Upper lobe of right lung (tissue), 1 donor: ENCODE measurements at regions not wholly inside any gene's neighbourhood (a gene's known extent, or its start where the extent isn't known, plus 50 kb on each side); places are given as distances from the start of the nearest gene placed in this dataset.

Experiments used
- ATAC-seq: fragments of 200-7000 bp; cut with Tn5 transposase; one replicate; pipeline ENCODE4 v1.9.1; 2020; ENCODE audit warnings: mild to moderate bottlenecking, moderate library complexity
- DNase-seq: peaks from one replicate; pipeline ENCODE4 v3.0.0-alpha.2; 2020
- H3K27ac ChIP-seq: fragments of 200-600 bp; one replicate; pipeline ENCODE4 v1.8.0; 2022
- H3K27me3 ChIP-seq: fragments of 200-600 bp; one replicate; pipeline ENCODE4 v1.8.0; 2022; ENCODE audit warnings: mild to moderate bottlenecking
- H3K36me3 ChIP-seq: fragments of 200-600 bp; one replicate; pipeline ENCODE4 v1.8.0; 2022
- H3K4me1 ChIP-seq: fragments of 200-600 bp; one replicate; pipeline ENCODE4 v1.8.0; 2022
- H3K4me3 ChIP-seq: fragments of 200-600 bp; one replicate; pipeline ENCODE4 v1.8.0; 2022; ENCODE audit warnings: mild to moderate bottlenecking
- H3K9me3 ChIP-seq: fragments of 200-600 bp; one replicate; pipeline ENCODE4 v1.8.0; 2022
- intact Hi-C: fragments of 100-400 bp; cut with DNase I; formaldehyde crosslinking; loops from one replicate; pipeline ENCODE4 v1.11.0; 2022
- TF ChIP-seq, protein P1 (sequence below): fragments of 200-600 bp; IDR thresholded peaks from one replicate; pipeline ENCODE4 v1.8.0; 2022; ENCODE audit warnings: antibody characterized with exemption
- donor health status: DM: no; HTN: yes; CAD: no; lungs with severe emphysema.

DNA sequence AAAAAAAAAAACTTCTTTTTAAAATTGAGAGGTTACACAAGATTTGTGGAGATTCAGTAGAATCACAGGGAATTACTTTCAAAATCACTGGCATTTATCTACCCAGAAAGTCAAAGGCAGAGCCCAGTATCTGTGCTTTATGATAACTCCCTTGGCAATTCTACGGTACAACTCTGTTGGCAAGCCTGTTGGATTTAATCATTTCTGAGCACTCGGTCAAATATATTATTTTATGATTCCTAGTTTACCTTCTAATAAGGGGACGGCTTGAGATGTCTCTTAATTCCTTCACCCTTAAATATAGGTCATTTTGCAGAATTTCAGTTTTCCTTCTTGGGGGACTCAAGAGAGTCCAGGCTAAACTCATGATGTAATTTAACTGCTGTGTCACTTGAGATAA lies 987.6 kb downstream of the EFNB2 start:
- no peak overlapping the region for H3K4me3 ChIP-seq
- ATAC-seq (no peak), DNase-seq (no peak)
- TF ChIP-seq, protein P1, sequence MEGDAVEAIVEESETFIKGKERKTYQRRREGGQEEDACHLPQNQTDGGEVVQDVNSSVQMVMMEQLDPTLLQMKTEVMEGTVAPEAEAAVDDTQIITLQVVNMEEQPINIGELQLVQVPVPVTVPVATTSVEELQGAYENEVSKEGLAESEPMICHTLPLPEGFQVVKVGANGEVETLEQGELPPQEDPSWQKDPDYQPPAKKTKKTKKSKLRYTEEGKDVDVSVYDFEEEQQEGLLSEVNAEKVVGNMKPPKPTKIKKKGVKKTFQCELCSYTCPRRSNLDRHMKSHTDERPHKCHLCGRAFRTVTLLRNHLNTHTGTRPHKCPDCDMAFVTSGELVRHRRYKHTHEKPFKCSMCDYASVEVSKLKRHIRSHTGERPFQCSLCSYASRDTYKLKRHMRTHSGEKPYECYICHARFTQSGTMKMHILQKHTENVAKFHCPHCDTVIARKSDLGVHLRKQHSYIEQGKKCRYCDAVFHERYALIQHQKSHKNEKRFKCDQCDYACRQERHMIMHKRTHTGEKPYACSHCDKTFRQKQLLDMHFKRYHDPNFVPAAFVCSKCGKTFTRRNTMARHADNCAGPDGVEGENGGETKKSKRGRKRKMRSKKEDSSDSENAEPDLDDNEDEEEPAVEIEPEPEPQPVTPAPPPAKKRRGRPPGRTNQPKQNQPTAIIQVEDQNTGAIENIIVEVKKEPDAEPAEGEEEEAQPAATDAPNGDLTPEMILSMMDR = no peak
- intact Hi-C loops = no loop called here
- H3K4me1 ChIP-seq = no peaks in the 10 kb centered on the region
- no peaks in the 10 kb centered on the region for H3K27me3 ChIP-seq
- H3K9me3 ChIP-seq = no peaks in the 10 kb centered on the region
- H3K27ac ChIP-seq = no peak overlapping the region
- H3K36me3 ChIP-seq = no peaks in the 10 kb centered on the region

DNA sequence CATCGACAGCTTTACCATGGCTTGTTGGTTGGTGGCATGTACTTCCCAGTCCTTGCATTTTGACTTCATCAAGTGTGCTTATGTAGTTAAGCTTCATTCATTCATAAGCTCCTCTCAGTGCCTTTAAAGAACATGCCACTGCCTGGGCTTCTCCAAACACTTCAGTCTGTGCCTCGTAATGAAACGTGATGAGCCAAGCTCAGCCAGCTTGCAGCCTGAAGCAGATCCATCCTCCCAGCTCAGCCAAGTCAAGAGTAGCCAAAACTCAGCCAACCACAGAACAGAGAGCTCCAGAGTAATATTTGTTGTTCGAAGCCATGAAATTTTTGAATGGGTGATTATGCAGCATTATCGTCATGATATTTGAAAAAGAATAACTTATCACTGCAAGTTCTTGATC lies 989.7 kb downstream of the EFNB2 start:
- Histone ChIP-seq H3K36me3 (no peaks in the 10 kb centered on the region), H3K27me3 (no peaks in the 10 kb centered on the region), H3K4me1 (no peaks in the 10 kb centered on the region), H3K4me3 (no peak overlapping the region), H3K27ac (no peak overlapping the region), H3K9me3 (no peaks in the 10 kb centered on the region)
- DNase-seq (no peak), ATAC-seq (no peak)
- TF ChIP-seq, protein P1 = no peak
- intact Hi-C loops = no loop called here

DNA sequence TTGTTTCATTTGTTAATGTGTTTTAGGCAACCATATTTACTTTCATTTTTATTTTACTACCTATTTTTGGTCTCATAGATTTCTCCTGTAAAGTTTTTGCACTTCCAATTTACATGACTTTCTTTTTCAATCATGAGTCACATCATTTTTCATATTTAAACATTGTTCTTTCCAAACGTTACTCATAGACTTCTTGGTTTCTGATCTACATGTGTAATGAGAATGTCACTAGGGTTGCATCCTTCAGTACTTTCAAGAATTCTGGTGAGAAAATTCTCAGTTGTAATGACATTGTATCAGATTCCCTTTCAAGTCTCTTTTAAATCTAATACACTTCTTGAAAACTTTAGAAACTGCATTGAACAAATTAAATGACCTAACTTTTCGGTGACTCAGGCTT lies 991.7 kb downstream of the EFNB2 start:
- no peaks in the 10 kb centered on the region for H3K9me3 ChIP-seq
- intact Hi-C loops = no loop called here
- H3K27me3 ChIP-seq = no peaks in the 10 kb centered on the region
- ATAC-seq = no peak
- no peaks in the 10 kb centered on the region for H3K36me3 ChIP-seq
- H3K4me3 ChIP-seq = no peak overlapping the region
- H3K27ac ChIP-seq = no peak overlapping the region
- TF ChIP-seq, protein P1 = no peak
- DNase-seq = no peak
- H3K4me1 ChIP-seq = no peaks in the 10 kb centered on the region

DNA sequence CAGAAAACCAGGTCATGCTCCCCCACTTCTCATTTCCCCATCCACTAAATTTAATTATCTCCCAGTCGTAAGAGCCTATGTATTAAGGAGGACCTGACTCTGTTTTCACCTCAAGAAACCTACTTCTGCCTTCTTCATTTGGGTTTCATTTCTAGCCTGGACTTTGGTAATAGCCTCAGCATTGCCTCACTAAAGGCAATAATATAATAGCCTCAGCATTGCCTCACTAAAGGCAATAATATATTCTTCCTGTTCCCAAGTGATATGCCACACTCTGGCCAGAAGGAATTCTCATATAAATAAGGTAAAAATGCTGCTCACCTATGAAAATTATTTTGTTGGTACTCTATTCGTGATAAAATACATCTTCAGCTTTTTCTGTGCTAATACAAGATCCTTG lies 993.9 kb downstream of the EFNB2 start:
- TF ChIP-seq, protein P1 = no peak
- Histone ChIP-seq H3K36me3 (no peaks in the 10 kb centered on the region), H3K4me1 (no peaks in the 10 kb centered on the region), H3K27ac (no peak overlapping the region), H3K4me3 (no peak overlapping the region), H3K27me3 (no peaks in the 10 kb centered on the region), H3K9me3 (no peaks in the 10 kb centered on the region)
- ATAC-seq (no peak), DNase-seq (no peak)
- intact Hi-C loops = no loop called here

DNA sequence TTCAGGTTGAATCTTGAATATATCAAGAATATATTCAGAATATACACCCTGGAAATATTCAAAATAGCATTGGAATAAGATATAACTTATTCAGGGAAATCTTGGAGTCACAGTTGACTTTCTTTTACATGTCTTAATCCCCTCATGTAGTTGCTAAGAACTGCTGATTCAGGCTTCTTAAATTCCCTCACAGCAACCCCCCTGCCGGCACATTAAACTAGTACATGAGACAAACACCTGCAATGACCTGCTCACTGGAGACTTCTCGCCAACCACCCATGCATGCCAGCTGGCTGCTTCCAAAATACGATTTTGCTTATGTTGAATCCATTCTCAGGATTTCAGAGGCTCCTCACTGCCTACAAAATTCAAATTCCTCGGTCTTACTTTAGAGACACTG lies 997.1 kb downstream of the EFNB2 start:
- ATAC-seq (no peak), DNase-seq (no peak)
- Histone ChIP-seq H3K4me1 (no peaks in the 10 kb centered on the region), H3K4me3 (no peak overlapping the region), H3K27ac (no peak overlapping the region), H3K27me3 (no peaks in the 10 kb centered on the region), H3K9me3 (no peaks in the 10 kb centered on the region), H3K36me3 (no peaks in the 10 kb centered on the region)
- intact Hi-C loops = no loop called here
- TF ChIP-seq, protein P1 = no peak

DNA sequence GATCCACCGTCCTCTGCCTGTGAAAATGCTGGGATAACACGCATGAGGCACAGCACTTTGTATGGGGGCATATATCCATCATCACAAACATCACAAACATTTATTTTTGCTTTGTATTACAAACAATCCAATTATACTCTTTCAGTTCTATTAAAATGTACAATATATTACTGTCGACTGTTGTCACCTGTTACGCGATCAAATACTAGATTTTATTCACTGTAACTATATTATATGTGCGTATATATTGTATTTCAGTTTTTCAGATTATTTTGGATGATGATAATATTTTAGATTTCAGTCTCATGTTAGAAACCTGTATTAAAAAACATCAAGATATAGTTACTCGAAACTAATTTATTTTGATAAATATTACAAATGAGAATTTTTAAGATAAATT lies 998.3 kb downstream of the EFNB2 start:
- TF ChIP-seq, protein P1 = no peak
- Histone ChIP-seq H3K4me3 (no peak overlapping the region), H3K36me3 (no peaks in the 10 kb centered on the region), H3K27ac (no peak overlapping the region), H3K27me3 (no peaks in the 10 kb centered on the region), H3K9me3 (no peaks in the 10 kb centered on the region), H3K4me1 (no peaks in the 10 kb centered on the region)
- ATAC-seq = no peak
- no peak for DNase-seq
- intact Hi-C loops = no loop called here
